Lower leg skin (tissue), 4 donors: ENCODE measurements at regions not wholly inside any gene's neighbourhood (a gene's known extent, or its start where the extent isn't known, plus 50 kb on each side); places are given as distances from the start of the nearest gene placed in this dataset.
A peak's percentile ranks its signal among the peaks of the same experiment; 100 is the strongest.
"Not testable (repeated sequence)": the region's sequence is repeated elsewhere in the genome, so short reads cannot be mapped to it uniquely, and the experiment has no call there.

ENCODE experiments used
- DNase-seq, 2 donors: peaks; one replicate each; pipeline ENCODE4 v3.0.0-alpha.2; 2019; ENCODE audit warnings: low spot score in 2 of 2
- H3K4me3 ChIP-seq: fragments of 200-600 bp; sonication (generic); 2 replicates; pipeline ENCODE4 v1.5.1; 2017; ENCODE audit warnings: mild to moderate bottlenecking, low read depth; ENCODE audit not compliant: poor library complexity, severe bottlenecking
- CTCF ChIP-seq, 3 donors: fragments of 450-650 bp; IDR thresholded peaks; one replicate each; pipeline ENCODE4 v1.5.1; 2016; ENCODE audit warnings: antibody characterized with exemption in 3 of 3, mild to moderate bottlenecking in 3 of 3, moderate library complexity in 2 of 3
- POLR2A ChIP-seq, 2 donors: fragments of 450-650 bp; IDR thresholded peaks; one replicate each; pipeline ENCODE4 v1.6.1; 2016 to 2017; ENCODE audit warnings: antibody characterized with exemption in 2 of 2, mild to moderate bottlenecking in 1 of 2, moderate library complexity in 1 of 2
- WGBS, 2 donors: methylation state at CpG; one replicate each; pipeline ENCODE4 v1.1.5; 2018; 5-methylcytosine and 5-hydroxymethylcytosine counted together
- intact Hi-C: fragments of 100-400 bp; cut with DNase I; formaldehyde crosslinking; loops from one replicate; pipeline ENCODE4 v1.15.0; 2023; ENCODE audit warnings: low total_unique reads

- intact Hi-C loops, result no loop called here
- WGBS, 2 donors, result 93 to 96% methylated on average over 13 of the region's 13 CpGs
- H3K4me3 ChIP-seq, result no peak overlapping the region
- no peak for DNase-seq
- TF ChIP-seq CTCF (IDR thresholded peaks at IDR 0.05), result no peak
- no peak for TF ChIP-seq POLR2A (IDR thresholded peaks at IDR 0.05)
Measured at GRCh38 chr6:169366258-169366901, 112.7 kb upstream of the THBS2 start.

- intact Hi-C loops, result no loop called here
- TF ChIP-seq CTCF (IDR thresholded peaks at IDR 0.05), result no peak
- no peak for TF ChIP-seq POLR2A (IDR thresholded peaks at IDR 0.05)
- WGBS, 2 donors, result 64 to 69% methylated on average over 13 of the region's 13 CpGs
- H3K4me3 ChIP-seq, result no peak overlapping the region
- no peak for DNase-seq
Measured at GRCh38 chr6:169365567-169366257, 112.1 kb upstream of the THBS2 start.

GRCh38 chr6:169363590-169363989 lies 109.9 kb upstream of the THBS2 start:
- 53 to 63% methylated on average over 9 of the region's 9 CpGs for WGBS, 2 donors
- peak; percentile 78 to 95 for DNase-seq
- no peak overlapping the region for H3K4me3 ChIP-seq
- intact Hi-C loops, result no loop called here
- TF ChIP-seq CTCF (IDR thresholded peaks at IDR 0.05), result no peak
- TF ChIP-seq POLR2A (IDR thresholded peaks at IDR 0.05), result no peak

- no peak for TF ChIP-seq POLR2A (IDR thresholded peaks at IDR 0.05)
- TF ChIP-seq CTCF (IDR thresholded peaks at IDR 0.05), result no peak
- intact Hi-C loops, result no loop called here
- 39 to 42% methylated on average over 3 of the region's 3 CpGs for WGBS, 2 donors
- DNase-seq, result no peak
- H3K4me3 ChIP-seq, result no peak overlapping the region
Measured at GRCh38 chr6:169362501-169363121, 109.0 kb upstream of the THBS2 start.

GRCh38 chr6:169355001-169355400 lies 101.4 kb upstream of the THBS2 start:
- 68 to 70% methylated on average over 3 of the region's 3 CpGs for WGBS, 2 donors
- intact Hi-C loops, DNase-seq, H3K4me3 ChIP-seq: not testable (repeated sequence)

- TF ChIP-seq POLR2A (IDR thresholded peaks at IDR 0.05) (no peak), CTCF (IDR thresholded peaks at IDR 0.05) (no peak)
- no peak overlapping the region for H3K4me3 ChIP-seq
- intact Hi-C loops, result no loop called here
- 23 to 24% methylated on average over 4 of the region's 4 CpGs for WGBS, 2 donors
- no peak for DNase-seq
Measured at GRCh38 chr6:169345146-169345545, 91.5 kb upstream of the THBS2 start.
